ENCODE measurements at regions not wholly inside any gene's neighbourhood (a gene's known extent, or its start where the extent isn't known, plus 50 kb on each side); places are given as distances from the start of the nearest gene placed in this dataset.

DNA sequence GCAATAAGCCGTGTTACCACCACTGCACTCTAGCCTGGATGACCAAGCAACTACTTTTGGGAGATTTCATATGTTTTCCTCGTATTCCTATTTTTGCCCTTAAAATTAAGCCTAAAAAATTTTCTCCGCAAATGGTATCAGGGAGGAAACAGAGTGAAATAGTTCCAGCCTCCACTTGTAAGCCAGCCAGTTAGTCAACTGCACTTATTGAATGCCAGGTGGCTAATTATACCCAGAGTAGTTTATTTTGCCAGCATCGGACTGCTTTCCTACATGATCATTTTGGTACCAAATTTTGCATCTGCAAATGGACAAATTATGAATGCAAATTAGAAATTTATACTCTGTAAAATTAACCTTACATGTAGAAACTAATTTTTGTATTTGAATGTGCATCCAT lies 90.2 kb upstream of the ARHGAP28 start:
- TF ChIP-seq CTCF (IDR thresholded peaks at IDR 0.05; ENCODE audit: borderline replicate concordance, insufficient read depth, low read depth, low read length) = no peak
- H3K4me3 ChIP-seq (ENCODE audit: low read depth, low read length) = no peak overlapping the region

GRCh38 chr18:6644836-6645627 lies 84.5 kb upstream of the ARHGAP28 start:
- no peak for TF ChIP-seq CTCF (IDR thresholded peaks at IDR 0.05; ENCODE audit: borderline replicate concordance, insufficient read depth, low read depth, low read length)
- H3K4me3 ChIP-seq (ENCODE audit: low read depth, low read length) = no peak overlapping the region

DNA sequence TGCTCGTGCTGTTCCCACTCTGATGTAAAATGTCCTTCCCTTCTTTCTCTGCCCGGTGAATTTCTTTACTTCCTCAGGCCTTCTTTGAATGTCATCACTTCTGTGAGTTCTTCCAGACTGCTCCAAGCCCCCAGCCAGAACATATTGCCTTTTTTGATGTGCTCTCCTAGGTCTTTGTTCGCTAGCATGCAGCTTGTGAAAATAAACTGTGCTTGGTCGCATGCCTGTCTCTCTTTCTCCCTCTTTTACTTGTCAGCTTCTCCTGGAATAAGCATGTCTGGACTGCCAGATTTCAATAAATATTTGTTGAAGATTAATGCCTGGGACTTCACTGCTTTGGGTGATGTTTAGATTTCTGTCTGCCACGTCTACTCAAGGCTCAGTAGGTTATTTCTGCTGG lies 82.7 kb upstream of the ARHGAP28 start:
- no peak overlapping the region for H3K4me3 ChIP-seq (ENCODE audit: low read depth, low read length)
- TF ChIP-seq CTCF (IDR thresholded peaks at IDR 0.05; ENCODE audit: borderline replicate concordance, insufficient read depth, low read depth, low read length) = no peak

GRCh38 chr18:6648581-6648980 lies 80.9 kb upstream of the ARHGAP28 start:
- H3K4me3 ChIP-seq (ENCODE audit: low read depth, low read length) = no peak overlapping the region
- TF ChIP-seq CTCF (IDR thresholded peaks at IDR 0.05; ENCODE audit: borderline replicate concordance, insufficient read depth, low read depth, low read length) = no peak

- H3K4me3 ChIP-seq (ENCODE audit: low read depth, low read length) = no peak overlapping the region
- no peak for TF ChIP-seq CTCF (IDR thresholded peaks at IDR 0.05; ENCODE audit: borderline replicate concordance, insufficient read depth, low read depth, low read length)
Measured at GRCh38 chr18:6649421-6650126, 79.9 kb upstream of the ARHGAP28 start.

GRCh38 chr18:6650127-6650507 lies 79.4 kb upstream of the ARHGAP28 start:
- H3K4me3 ChIP-seq (ENCODE audit: low read depth, low read length) = no peak overlapping the region
- TF ChIP-seq CTCF (IDR thresholded peaks at IDR 0.05; ENCODE audit: borderline replicate concordance, insufficient read depth, low read depth, low read length) = no peak

GRCh38 chr18:6650747-6651146 lies 78.8 kb upstream of the ARHGAP28 start:
- no peak for TF ChIP-seq CTCF (IDR thresholded peaks at IDR 0.05; ENCODE audit: borderline replicate concordance, insufficient read depth, low read depth, low read length)
- no peak overlapping the region for H3K4me3 ChIP-seq (ENCODE audit: low read depth, low read length)
